ENCODE measurements at regions not wholly inside any gene's neighbourhood (a gene's known extent, or its start where the extent isn't known, plus 50 kb on each side); places are given as distances from the start of the nearest gene placed in this dataset.

- no peak overlapping the region for H2AFZ ChIP-seq (ENCODE audit: low read depth, low read length)
- no peaks in the 10 kb centered on the region for H3K9me3 Mint-ChIP-seq (ENCODE audit: unreplicated experiment)
- no peak overlapping the region for H3K9ac ChIP-seq (ENCODE audit: low read length)
- FAIRE-seq (no peak), DNase-seq (ENCODE audit: low read depth) (no peak)
- no peak overlapping the region for H3K27ac ChIP-seq (ENCODE audit: low read depth, low read length)
- H4K20me1 ChIP-seq (ENCODE audit: insufficient read depth, low read length), result no peaks in the 10 kb centered on the region
- peaks cover 18% of the 10 kb centered on the region for H3K4me1 Mint-ChIP-seq (ENCODE audit: low read depth, unreplicated experiment)
- H3K4me3 Mint-ChIP-seq (ENCODE audit: unreplicated experiment), result no peak overlapping the region
- H3K27me3 ChIP-seq (ENCODE audit: insufficient read depth, low read length), result no peaks in the 10 kb centered on the region
- H3K36me3 ChIP-seq (ENCODE audit: insufficient read depth, low read length), result no peaks in the 10 kb centered on the region
- H3K9me3 ChIP-seq (ENCODE audit: insufficient read depth, low read depth, low read length), result no peaks in the 10 kb centered on the region
- H3K4me3 ChIP-seq (ENCODE audit: insufficient read depth, low read depth, low read length), result no peak overlapping the region
- no peak for TF ChIP-seq EZH2 (IDR thresholded peaks at IDR 0.05; ENCODE audit: insufficient read depth, low read length)
- TF ChIP-seq CTCF (IDR thresholded peaks at IDR 0.05; ENCODE audit: insufficient read depth, low read depth, low read length), result no peak
- H3K4me1 ChIP-seq (ENCODE audit: insufficient read depth, low read length), result no peaks in the 10 kb centered on the region
- no peak overlapping the region for H3K27ac Mint-ChIP-seq (ENCODE audit: unreplicated experiment)
- no peaks in the 10 kb centered on the region for H3K79me2 ChIP-seq (ENCODE audit: insufficient read depth, low read length)
- H3K4me2 ChIP-seq (ENCODE audit: low read length), result no peak overlapping the region
- peaks cover 3% of the 10 kb centered on the region for H3K36me3 Mint-ChIP-seq (ENCODE audit: low read depth, unreplicated experiment)
- no peaks in the 10 kb centered on the region for H3K27me3 Mint-ChIP-seq (ENCODE audit: low read depth, unreplicated experiment)
Observed at GRCh38 chr21:14683063-14683462, 136.9 kb upstream of the SAMSN1 start.

DNA sequence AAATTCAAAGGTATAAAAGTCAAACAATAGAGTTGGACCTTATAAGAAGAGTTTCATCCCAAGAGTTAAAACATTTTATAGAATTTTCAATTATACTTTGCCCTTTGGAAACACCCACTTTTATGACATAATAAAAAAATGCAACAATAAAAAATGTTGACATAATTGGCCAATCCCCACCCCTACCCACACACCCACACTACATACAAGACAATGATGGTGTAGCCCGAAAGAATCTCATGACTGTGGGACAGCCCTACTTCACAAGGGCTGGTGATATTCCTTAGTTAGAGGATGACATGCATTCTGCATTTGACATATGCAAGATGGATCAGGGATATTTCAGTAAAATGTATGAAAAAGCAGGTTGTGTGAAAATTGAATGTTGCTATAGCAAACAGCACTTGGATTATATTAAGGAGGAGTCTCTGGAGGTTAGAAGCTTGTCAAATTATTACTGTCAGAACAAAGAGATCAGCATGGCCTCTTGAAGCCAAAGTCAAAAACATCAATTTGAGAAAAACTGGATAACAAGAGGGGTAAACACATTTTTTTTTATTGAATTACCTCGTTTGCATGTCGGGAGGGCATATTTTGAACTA is 133.0 kb upstream of the SAMSN1 start:
- no peak for TF ChIP-seq CTCF (IDR thresholded peaks at IDR 0.05; ENCODE audit: insufficient read depth, low read depth, low read length)
- no peak for TF ChIP-seq EZH2 (IDR thresholded peaks at IDR 0.05; ENCODE audit: insufficient read depth, low read length)
- no peak for FAIRE-seq
- H3K9ac ChIP-seq (ENCODE audit: low read length), result no peak overlapping the region
- H3K36me3 ChIP-seq (ENCODE audit: insufficient read depth, low read length), result no peaks in the 10 kb centered on the region
- H3K79me2 ChIP-seq (ENCODE audit: insufficient read depth, low read length), result no peaks in the 10 kb centered on the region
- no peak overlapping the region for H2AFZ ChIP-seq (ENCODE audit: low read depth, low read length)
- H3K4me1 ChIP-seq (ENCODE audit: insufficient read depth, low read length), result no peaks in the 10 kb centered on the region
- H3K9me3 ChIP-seq (ENCODE audit: insufficient read depth, low read depth, low read length), result no peaks in the 10 kb centered on the region
- no peaks in the 10 kb centered on the region for H3K27me3 ChIP-seq (ENCODE audit: insufficient read depth, low read length)
- H3K9me3 Mint-ChIP-seq (ENCODE audit: unreplicated experiment), result no peaks in the 10 kb centered on the region
- no peaks in the 10 kb centered on the region for H4K20me1 ChIP-seq (ENCODE audit: insufficient read depth, low read length)
- H3K4me3 Mint-ChIP-seq (ENCODE audit: unreplicated experiment), result no peak overlapping the region
- no peak overlapping the region for H3K4me2 ChIP-seq (ENCODE audit: low read length)
- H3K27ac ChIP-seq (ENCODE audit: low read depth, low read length), result no peak overlapping the region
- H3K4me3 ChIP-seq (ENCODE audit: insufficient read depth, low read depth, low read length), result no peak overlapping the region
- no peaks in the 10 kb centered on the region for H3K36me3 Mint-ChIP-seq (ENCODE audit: low read depth, unreplicated experiment)
- no peak overlapping the region for H3K27ac Mint-ChIP-seq (ENCODE audit: unreplicated experiment)
- H3K27me3 Mint-ChIP-seq (ENCODE audit: low read depth, unreplicated experiment), result no peaks in the 10 kb centered on the region
- no peak for DNase-seq (ENCODE audit: low read depth)
- peaks cover 6% of the 10 kb centered on the region for H3K4me1 Mint-ChIP-seq (ENCODE audit: low read depth, unreplicated experiment)

- no peaks in the 10 kb centered on the region for H3K27me3 Mint-ChIP-seq (ENCODE audit: low read depth, unreplicated experiment)
Observed at GRCh38 chr21:14677639-14678179, 131.6 kb upstream of the SAMSN1 start.

More at GRCh38 chr21:14677639-14678179, 131.6 kb upstream of the SAMSN1 start:
- Histone ChIP-seq H3K27me3 (ENCODE audit: insufficient read depth, low read length) (no peaks in the 10 kb centered on the region), H3K9ac (ENCODE audit: low read length) (no peak overlapping the region), H2AFZ (ENCODE audit: low read depth, low read length) (no peak overlapping the region), H3K4me3 (ENCODE audit: insufficient read depth, low read depth, low read length) (no peak overlapping the region), H3K36me3 (ENCODE audit: insufficient read depth, low read length) (no peaks in the 10 kb centered on the region), H4K20me1 (ENCODE audit: insufficient read depth, low read length) (no peaks in the 10 kb centered on the region), H3K79me2 (ENCODE audit: insufficient read depth, low read length) (no peaks in the 10 kb centered on the region), H3K9me3 (ENCODE audit: insufficient read depth, low read depth, low read length) (no peaks in the 10 kb centered on the region), H3K27ac (ENCODE audit: low read depth, low read length) (no peak overlapping the region), H3K4me1 (ENCODE audit: insufficient read depth, low read length) (no peaks in the 10 kb centered on the region), H3K4me2 (ENCODE audit: low read length) (no peak overlapping the region)
- peaks cover 6% of the 10 kb centered on the region for H3K4me1 Mint-ChIP-seq (ENCODE audit: low read depth, unreplicated experiment)
- no peaks in the 10 kb centered on the region for H3K9me3 Mint-ChIP-seq (ENCODE audit: unreplicated experiment)
- no peak overlapping the region for H3K4me3 Mint-ChIP-seq (ENCODE audit: unreplicated experiment)
- no peaks in the 10 kb centered on the region for H3K36me3 Mint-ChIP-seq (ENCODE audit: low read depth, unreplicated experiment)
- DNase-seq (ENCODE audit: low read depth) (no peak), FAIRE-seq (no peak)
- no peak for TF ChIP-seq EZH2 (IDR thresholded peaks at IDR 0.05; ENCODE audit: insufficient read depth, low read length)
- H3K27ac Mint-ChIP-seq (ENCODE audit: unreplicated experiment), result no peak overlapping the region

All from astrocyte (in vitro differentiated cells and primary cell).